Breast epithelium (tissue), 4 donors: ENCODE measurements at regions not wholly inside any gene's neighbourhood (a gene's known extent, or its start where the extent isn't known, plus 50 kb on each side); places are given as distances from the start of the nearest gene placed in this dataset.

Source experiments
- DNase-seq, 2 donors: peaks; one replicate each; pipeline ENCODE4 v3.0.0-alpha.2; 2019; ENCODE audit warnings: low spot score in 2 of 2
- H3K27ac ChIP-seq, 2 donors: fragments of 200-600 bp; sonication (generic) in 1 of 2; one replicate each; pipeline ENCODE4 v1.5.1; 2016 to 2019; ENCODE audit warnings: mild to moderate bottlenecking in 1 of 2
- H3K27me3 ChIP-seq, 2 donors: fragments of 200-600 bp; sonication (generic) in 1 of 2; one replicate each; pipeline versions ENCODE4 v1.5.1 to v1.6.0; 2017 to 2019; ENCODE audit warnings: control low read depth in 1 of 2, mild to moderate bottlenecking in 1 of 2
- H3K36me3 ChIP-seq: fragments of 200-600 bp; one replicate; pipeline ENCODE4 v1.5.1; 2019
- H3K4me1 ChIP-seq, 2 donors: fragments of 200-600 bp; sonication (generic); one replicate each; pipeline ENCODE4 v1.5.1; 2016 to 2019; ENCODE audit warnings: control low read depth in 1 of 2
- H3K4me3 ChIP-seq, 3 donors: fragments of 200-600 bp; sonication (generic); 1 replicate in 2 of 3; 2 replicates in 1 of 3; pipeline ENCODE4 v1.5.1; 2016 to 2019; ENCODE audit warnings: mild to moderate bottlenecking in 3 of 3, moderate library complexity in 2 of 3
- H3K9me3 ChIP-seq, 2 donors: fragments of 200-600 bp; sonication (generic) in 1 of 2; one replicate each; pipeline ENCODE4 v1.5.1; 2016 to 2019; ENCODE audit warnings: control low read depth in 1 of 2
- POLR2A ChIP-seq: fragments of 450-650 bp; IDR thresholded peaks from one replicate; pipeline ENCODE4 v1.6.1; 2016; ENCODE audit warnings: antibody characterized with exemption, mild to moderate bottlenecking, moderate library complexity
- POLR2AphosphoS5 ChIP-seq, 3 donors: sonication (generic); formaldehyde crosslinking; IDR thresholded peaks; one replicate each; pipeline ENCODE4 v1.6.1; 2017; ENCODE audit warnings: antibody characterized with exemption in 3 of 3
- intact Hi-C: fragments of 100-400 bp; cut with DNase I; formaldehyde crosslinking; loops from one replicate; pipeline ENCODE4 v1.15.1; 2023; ENCODE audit warnings: low total_unique reads
- TF ChIP-seq, protein P1 (sequence below), 3 donors: fragments of 450-650 bp; IDR thresholded peaks; one replicate each; pipeline ENCODE4 v1.5.1; 2016 to 2017; ENCODE audit warnings: antibody characterized with exemption in 3 of 3, mild to moderate bottlenecking in 3 of 3, moderate library complexity in 3 of 3

DNA sequence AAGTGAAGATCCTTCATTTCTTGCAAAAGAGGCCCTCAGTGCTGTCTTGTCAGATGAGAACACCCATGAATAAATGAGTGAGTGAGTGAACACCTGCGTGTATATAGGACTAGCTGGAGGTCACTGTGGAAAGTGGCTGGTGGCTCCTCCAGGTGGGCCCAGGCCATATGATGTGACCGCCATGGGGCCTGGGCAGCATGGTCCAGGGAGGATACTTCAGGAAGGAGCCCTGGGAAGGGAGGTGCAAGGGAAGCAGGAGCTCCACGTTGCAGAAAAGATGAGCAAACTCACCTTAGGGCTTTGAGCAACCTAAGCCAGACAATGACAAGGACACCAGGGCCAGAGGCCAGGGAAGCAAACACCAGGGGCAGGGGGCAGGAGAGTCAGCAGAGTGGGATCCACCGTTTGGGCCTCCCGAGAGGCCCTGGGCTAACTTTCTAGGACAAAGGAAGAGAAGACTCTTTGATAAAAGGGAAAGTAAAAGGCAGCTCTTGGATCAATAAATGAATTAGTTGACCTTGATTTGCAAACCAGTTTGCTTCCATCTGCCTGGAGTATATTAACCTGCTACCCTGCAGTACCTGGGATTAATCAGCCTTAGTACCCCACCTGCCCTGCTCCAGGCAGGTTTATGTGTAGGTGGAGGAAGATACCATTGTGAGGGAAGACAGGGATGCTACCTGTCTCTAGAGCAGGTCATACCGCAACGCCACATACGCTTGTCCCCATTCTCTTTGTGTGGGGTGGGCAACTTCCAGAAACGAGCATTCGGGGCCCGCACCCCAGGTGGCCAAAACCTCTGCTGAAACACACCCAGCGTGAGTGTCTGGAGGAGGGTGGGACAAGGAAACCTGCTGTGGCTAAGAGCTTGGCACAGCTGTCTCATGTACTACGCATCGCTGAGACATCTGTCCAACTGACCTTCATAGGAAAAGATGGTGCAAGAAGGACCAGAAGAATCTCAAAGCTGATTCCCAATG, 51.4 kb upstream of the OLFM1 start:
- TF ChIP-seq, protein P1, sequence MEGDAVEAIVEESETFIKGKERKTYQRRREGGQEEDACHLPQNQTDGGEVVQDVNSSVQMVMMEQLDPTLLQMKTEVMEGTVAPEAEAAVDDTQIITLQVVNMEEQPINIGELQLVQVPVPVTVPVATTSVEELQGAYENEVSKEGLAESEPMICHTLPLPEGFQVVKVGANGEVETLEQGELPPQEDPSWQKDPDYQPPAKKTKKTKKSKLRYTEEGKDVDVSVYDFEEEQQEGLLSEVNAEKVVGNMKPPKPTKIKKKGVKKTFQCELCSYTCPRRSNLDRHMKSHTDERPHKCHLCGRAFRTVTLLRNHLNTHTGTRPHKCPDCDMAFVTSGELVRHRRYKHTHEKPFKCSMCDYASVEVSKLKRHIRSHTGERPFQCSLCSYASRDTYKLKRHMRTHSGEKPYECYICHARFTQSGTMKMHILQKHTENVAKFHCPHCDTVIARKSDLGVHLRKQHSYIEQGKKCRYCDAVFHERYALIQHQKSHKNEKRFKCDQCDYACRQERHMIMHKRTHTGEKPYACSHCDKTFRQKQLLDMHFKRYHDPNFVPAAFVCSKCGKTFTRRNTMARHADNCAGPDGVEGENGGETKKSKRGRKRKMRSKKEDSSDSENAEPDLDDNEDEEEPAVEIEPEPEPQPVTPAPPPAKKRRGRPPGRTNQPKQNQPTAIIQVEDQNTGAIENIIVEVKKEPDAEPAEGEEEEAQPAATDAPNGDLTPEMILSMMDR (IDR thresholded peaks at IDR 0.05): no peak
- TF ChIP-seq POLR2AphosphoS5 (IDR thresholded peaks at IDR 0.05) (no peak), POLR2A (no peak)
- no peaks in the 10 kb centered on the region for H3K36me3 ChIP-seq
- H3K27me3 ChIP-seq: peaks cover 0 to 14% of the 10 kb centered on the region in 2 donors
- H3K4me3 ChIP-seq: no peak overlapping the region
- peak in 1 of 2 donors; percentile 22 for DNase-seq
- H3K4me1 ChIP-seq: no peaks in the 10 kb centered on the region
- intact Hi-C loops: no loop called here
- H3K9me3 ChIP-seq: no peaks in the 10 kb centered on the region
- no peak overlapping the region for H3K27ac ChIP-seq

DNA sequence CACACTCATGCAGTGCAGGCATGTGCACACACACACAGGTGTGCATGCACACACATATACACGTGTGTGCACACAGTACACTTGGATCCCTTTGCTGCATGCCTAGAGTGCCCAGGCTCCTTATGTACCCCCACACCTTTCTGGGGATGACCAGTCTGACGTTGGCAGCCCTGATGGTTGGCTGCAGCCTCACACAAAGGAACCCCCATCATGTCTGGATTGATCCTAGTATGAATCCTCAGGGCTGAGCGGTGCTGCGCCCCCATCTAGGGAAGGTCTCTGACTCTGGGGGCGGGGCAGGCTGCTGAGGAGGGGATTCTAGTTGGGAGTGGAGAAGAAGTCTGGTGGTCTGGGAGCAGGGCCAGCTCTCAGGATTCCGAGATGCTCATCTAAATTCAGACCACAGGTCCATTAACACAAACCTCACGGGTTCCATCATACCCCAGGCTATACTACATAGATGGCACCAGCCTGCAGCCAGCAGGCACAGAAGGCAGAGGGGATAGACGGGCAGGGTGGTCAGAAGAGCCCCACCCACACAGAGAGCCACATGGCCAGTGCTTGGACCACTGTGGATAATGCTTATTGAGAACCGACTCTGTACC, 50.5 kb upstream of the OLFM1 start:
- DNase-seq: peak in 1 of 2 donors; percentile 41
- Histone ChIP-seq H3K4me3 (no peak overlapping the region), H3K9me3 (no peaks in the 10 kb centered on the region), H3K4me1 (no peaks in the 10 kb centered on the region), H3K27ac (no peak overlapping the region), H3K36me3 (no peaks in the 10 kb centered on the region), H3K27me3 (peaks cover 0 to 14% of the 10 kb centered on the region in 2 donors)
- TF ChIP-seq, protein P1 (IDR thresholded peaks at IDR 0.05): no peak
- TF ChIP-seq POLR2A (no peak), POLR2AphosphoS5 (IDR thresholded peaks at IDR 0.05) (no peak)
- intact Hi-C loops: no loop called here

DNA sequence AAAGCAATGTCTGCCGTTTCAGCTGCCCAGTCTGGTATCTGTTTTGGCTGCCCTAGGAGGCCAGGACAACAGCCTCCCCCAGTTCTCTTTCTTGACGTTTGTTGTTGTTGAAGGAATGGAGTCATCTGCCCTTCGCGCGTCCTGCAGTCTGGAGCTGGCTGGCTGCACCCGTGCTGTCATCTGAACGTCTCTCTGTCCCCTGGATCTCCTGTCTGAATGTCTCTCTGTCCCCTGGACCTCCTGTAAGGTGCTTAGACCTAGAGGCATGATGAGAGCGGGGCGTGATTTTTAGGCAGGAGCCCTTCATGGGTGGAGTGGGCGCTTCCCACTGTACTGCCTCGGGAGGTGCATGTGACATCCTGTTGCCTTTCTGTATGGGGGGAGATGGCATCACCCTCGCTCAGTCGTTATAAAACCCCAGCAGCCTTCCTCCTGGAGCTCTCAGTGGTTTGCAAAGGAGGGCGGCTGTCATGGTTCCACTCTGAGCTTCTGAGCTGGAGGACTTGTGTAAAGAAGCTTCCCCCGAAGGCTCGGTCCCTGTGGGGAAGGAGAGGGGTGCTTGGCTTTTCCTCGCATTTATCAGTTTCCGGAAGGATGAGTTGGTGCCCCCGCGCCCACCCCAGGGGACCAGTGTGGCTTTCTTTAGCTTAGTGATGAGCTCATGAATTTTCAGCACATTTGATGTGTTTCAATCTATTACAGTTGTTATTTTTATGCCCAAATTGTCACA, 49.8 kb upstream of the OLFM1 start:
- peak in 1 of 2 donors; percentile 33 for DNase-seq
- H3K4me1 ChIP-seq: no peaks in the 10 kb centered on the region

More for the DNA sequence above, 49.8 kb upstream of the OLFM1 start:
- Histone ChIP-seq H3K27me3 (peaks cover 0 to 10% of the 10 kb centered on the region in 2 donors), H3K9me3 (no peaks in the 10 kb centered on the region), H3K4me3 (no peak overlapping the region), H3K36me3 (no peaks in the 10 kb centered on the region), H3K27ac (no peak overlapping the region)
- intact Hi-C loops: no loop called here
- TF ChIP-seq, protein P1 (IDR thresholded peaks at IDR 0.05): no peak
- no peak for TF ChIP-seq POLR2AphosphoS5 (IDR thresholded peaks at IDR 0.05)
- TF ChIP-seq POLR2A: no peak
